ENCODE measurements at regions not wholly inside any gene's neighbourhood (a gene's known extent, or its start where the extent isn't known, plus 50 kb on each side); places are given as distances from the start of the nearest gene placed in this dataset.

DNA sequence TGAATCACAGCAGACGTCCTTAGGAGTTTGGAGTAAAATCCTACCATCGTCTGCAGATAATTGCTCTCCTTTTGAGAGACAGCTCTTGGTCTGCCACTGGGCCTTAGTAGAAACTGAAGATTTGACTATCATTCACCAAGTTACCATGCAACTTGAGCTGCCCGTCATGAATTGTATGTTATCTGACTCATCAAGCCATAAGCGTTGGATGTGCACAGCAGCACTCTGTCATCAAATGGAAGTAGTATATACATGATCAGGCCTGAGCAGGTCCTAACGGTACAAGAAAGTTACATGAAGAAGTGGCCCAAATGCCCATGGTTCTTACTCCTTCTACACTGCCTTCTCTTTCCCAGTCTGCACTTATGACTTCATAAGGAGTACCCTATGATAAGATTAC, 317.8 kb downstream of the GPATCH2 start:
- DNase-seq (ENCODE audit: low read depth) = no peak
- TF ChIP-seq, protein P1, sequence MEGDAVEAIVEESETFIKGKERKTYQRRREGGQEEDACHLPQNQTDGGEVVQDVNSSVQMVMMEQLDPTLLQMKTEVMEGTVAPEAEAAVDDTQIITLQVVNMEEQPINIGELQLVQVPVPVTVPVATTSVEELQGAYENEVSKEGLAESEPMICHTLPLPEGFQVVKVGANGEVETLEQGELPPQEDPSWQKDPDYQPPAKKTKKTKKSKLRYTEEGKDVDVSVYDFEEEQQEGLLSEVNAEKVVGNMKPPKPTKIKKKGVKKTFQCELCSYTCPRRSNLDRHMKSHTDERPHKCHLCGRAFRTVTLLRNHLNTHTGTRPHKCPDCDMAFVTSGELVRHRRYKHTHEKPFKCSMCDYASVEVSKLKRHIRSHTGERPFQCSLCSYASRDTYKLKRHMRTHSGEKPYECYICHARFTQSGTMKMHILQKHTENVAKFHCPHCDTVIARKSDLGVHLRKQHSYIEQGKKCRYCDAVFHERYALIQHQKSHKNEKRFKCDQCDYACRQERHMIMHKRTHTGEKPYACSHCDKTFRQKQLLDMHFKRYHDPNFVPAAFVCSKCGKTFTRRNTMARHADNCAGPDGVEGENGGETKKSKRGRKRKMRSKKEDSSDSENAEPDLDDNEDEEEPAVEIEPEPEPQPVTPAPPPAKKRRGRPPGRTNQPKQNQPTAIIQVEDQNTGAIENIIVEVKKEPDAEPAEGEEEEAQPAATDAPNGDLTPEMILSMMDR (IDR thresholded peaks at IDR 0.05; ENCODE audit: insufficient read depth, low read length) = no peak
- H3K4me3 ChIP-seq (ENCODE audit: low read depth, low read length) = no peak overlapping the region

DNA sequence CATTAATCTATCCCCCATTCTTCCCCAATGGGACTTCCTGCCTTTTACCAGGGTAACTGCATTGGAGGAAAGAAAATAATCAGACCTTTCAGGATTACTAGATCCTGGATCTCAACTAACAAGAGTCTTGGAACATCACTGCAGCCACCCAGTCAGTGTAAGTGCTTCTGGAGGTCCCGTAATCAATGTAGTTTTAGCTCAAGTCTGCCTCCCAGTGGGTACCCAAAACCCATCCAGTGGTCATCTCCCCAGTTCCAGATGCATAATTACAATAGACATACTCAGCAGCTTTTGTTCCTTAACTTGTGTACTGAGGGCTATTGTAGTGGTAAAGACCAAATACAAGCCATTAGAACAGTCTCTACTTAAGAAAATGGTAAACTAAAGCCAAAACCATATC, 319.1 kb downstream of the GPATCH2 start:
- DNase-seq (ENCODE audit: low read depth) = peak; percentile 19
- TF ChIP-seq, protein P1 (IDR thresholded peaks at IDR 0.05; ENCODE audit: insufficient read depth, low read length) = peak; percentile 30
- no peak overlapping the region for H3K4me3 ChIP-seq (ENCODE audit: low read depth, low read length)

GRCh38 chr1:217311269-217311668, 319.6 kb downstream of the GPATCH2 start:
- TF ChIP-seq, protein P1 (IDR thresholded peaks at IDR 0.05; ENCODE audit: insufficient read depth, low read length) = no peak
- no peak overlapping the region for H3K4me3 ChIP-seq (ENCODE audit: low read depth, low read length)
- no peak for DNase-seq (ENCODE audit: low read depth)

DNA sequence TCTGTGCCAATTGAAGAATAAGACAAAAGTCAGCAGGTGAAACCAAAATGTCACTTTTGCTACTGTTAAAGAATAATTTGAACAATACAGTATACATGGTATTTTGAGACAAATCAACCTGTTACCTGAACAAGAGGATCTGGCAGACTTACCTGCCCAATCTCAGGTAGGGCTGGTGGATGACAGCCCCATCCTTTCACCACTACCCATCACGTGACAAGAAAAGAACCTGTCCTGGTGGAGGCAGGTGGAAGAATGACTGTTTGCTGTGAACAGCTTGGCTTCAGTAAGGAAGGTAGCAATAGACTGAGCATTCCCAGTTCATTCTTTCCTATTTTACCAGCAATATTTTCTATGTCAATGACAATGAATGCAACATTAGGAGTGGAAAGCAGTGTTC, 349.6 kb downstream of the GPATCH2 start:
- TF ChIP-seq, protein P1 (IDR thresholded peaks at IDR 0.05; ENCODE audit: insufficient read depth, low read length) = no peak
- H3K4me3 ChIP-seq (ENCODE audit: low read depth, low read length) = no peak overlapping the region
- DNase-seq (ENCODE audit: low read depth) = no peak

- H3K4me3 ChIP-seq (ENCODE audit: low read depth, low read length) = no peak overlapping the region
- DNase-seq (ENCODE audit: low read depth) = peak; percentile 82
- TF ChIP-seq, protein P1 (IDR thresholded peaks at IDR 0.05; ENCODE audit: insufficient read depth, low read length) = no peak
Measured at GRCh38 chr1:217275655-217276398, 355.1 kb downstream of the GPATCH2 start.

DNA sequence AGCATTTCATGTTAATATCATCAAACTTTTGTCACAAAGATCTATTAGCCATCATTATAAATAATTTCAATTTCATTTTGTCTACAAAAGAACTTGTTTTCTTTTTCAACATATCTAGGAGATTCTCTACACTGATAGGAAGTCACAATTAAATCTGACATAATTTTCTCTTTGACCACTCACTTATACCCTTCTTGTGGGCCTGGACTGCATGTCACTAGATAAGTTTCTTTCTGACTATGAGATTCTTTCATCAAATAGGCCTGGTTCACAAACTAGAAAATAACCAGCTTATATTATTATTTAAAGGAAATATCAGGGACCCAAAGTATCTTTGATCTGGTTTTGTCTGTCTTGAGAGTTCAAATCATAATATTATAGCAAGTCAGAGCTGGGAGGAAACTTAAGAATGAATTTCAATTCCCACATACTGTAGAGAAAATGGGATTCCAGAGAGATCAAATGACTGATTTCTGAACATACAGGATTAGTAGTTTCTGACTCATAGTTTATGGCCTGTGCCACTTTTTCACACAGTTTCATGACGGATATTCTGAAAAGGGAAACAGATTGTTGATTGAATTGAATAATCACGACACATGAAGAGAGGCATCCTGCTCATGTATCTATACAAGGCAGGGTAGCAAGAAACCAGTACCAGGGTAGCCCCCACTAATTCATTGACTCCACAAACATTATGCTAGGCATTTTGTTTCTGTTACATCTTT, 355.8 kb downstream of the GPATCH2 start:
- H3K4me3 ChIP-seq (ENCODE audit: low read depth, low read length) = no peak overlapping the region
- peak; percentile 59 for DNase-seq (ENCODE audit: low read depth)
- TF ChIP-seq, protein P1 (IDR thresholded peaks at IDR 0.05; ENCODE audit: insufficient read depth, low read length) = no peak
